Lung (tissue), 11 donors: ENCODE measurements at regions not wholly inside any gene's neighbourhood (a gene's known extent, or its start where the extent isn't known, plus 50 kb on each side); places are given as distances from the start of the nearest gene placed in this dataset.
"Not testable (repeated sequence)": the region's sequence is repeated elsewhere in the genome, so short reads cannot be mapped to it uniquely, and the experiment has no call there.

ENCODE experiments used
- ATAC-seq: fragments of 200-7000 bp; cut with Tn5 transposase; one replicate; pipeline ENCODE4 v1.9.1; 2020; ENCODE audit warnings: moderate number of reproducible peaks; ENCODE audit not compliant: insufficient read depth, low FRiP score
- DNase-seq, 3 donors: peaks; one replicate each; pipeline ENCODE4 v3.0.0-alpha.2; 2013 to 2017
- H3K27ac ChIP-seq, 2 donors: one replicate each; pipeline ENCODE4 v1.5.1; 2013; ENCODE audit warnings: mild to moderate bottlenecking in 2 of 2, moderate library complexity in 2 of 2, control low read depth in 1 of 2, inconsistent platforms in 1 of 2, low read depth in 1 of 2, low read length in 1 of 2
- H3K27me3 ChIP-seq, 3 donors: one replicate each; pipeline ENCODE4 v1.5.1; 2013; ENCODE audit warnings: low read length in 2 of 3; ENCODE audit not compliant: control insufficient read depth in 3 of 3, insufficient read depth in 3 of 3
- H3K36me3 ChIP-seq, 4 donors: one replicate each; pipeline ENCODE4 v1.5.1; 2013; ENCODE audit warnings: low read length in 4 of 4, mild to moderate bottlenecking in 1 of 4, moderate library complexity in 1 of 4; ENCODE audit not compliant: control insufficient read depth in 4 of 4, insufficient read depth in 4 of 4
- H3K4me1 ChIP-seq, 5 donors: one replicate each; pipeline ENCODE4 v1.5.1; 2013; ENCODE audit warnings: low read length in 5 of 5, mild to moderate bottlenecking in 2 of 5, moderate library complexity in 1 of 5; ENCODE audit not compliant: control insufficient read depth in 5 of 5, insufficient read depth in 5 of 5
- H3K4me3 ChIP-seq: one replicate; pipeline ENCODE4 v1.5.1; 2013; ENCODE audit warnings: mild to moderate bottlenecking, control low read depth, moderate library complexity
- H3K9ac ChIP-seq, 2 donors: one replicate each; pipeline ENCODE4 v1.5.1; 2013; ENCODE audit warnings: low read length in 2 of 2, control low read depth in 1 of 2; ENCODE audit not compliant: insufficient read depth in 1 of 2
- H3K9me3 ChIP-seq, 4 donors: one replicate each; pipeline ENCODE4 v1.5.1; 2013; ENCODE audit warnings: low read length in 3 of 4, mild to moderate bottlenecking in 1 of 4, moderate library complexity in 1 of 4; ENCODE audit not compliant: control insufficient read depth in 4 of 4, insufficient read depth in 3 of 4
- CTCF ChIP-seq: IDR thresholded peaks from 2 replicates; pipeline ENCODE4 v1.5.1; 2012; ENCODE audit warnings: mild to moderate bottlenecking; ENCODE audit errors: control extremely low read depth, extremely low read depth
- WGBS, 2 donors: extraction: QIAGEN DNeasy Blood & Tissue Kit; methylation state at CpG; one replicate each; pipeline ENCODE4 v1.1.7; 2013; 5-methylcytosine and 5-hydroxymethylcytosine counted together
- donor health status: control.
- donor health status: control.
- donor health status: Bipolar disorder and iron deficiency.
- donor health status: healthy.
- donor health status: DM: yes; HTN: yes; CAD: no.

DNA sequence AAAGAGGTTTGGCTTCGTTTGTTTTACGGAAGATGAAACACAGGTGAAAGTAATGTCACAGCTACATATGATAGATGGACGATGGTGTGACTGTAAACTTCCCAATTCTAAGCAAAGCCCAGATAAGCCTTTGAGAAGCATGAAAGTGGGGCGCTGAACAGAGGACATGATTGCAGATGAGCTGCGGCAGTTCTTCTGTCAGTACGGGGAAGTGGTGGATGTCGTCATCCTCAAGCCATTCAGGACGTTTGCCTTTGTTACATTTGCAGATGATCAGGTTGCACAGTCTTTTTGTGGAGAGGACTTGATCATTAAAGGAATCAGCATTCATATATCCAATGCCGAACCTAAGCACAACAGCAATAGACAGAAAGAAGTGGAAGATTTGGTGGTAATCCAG, 111.5 kb upstream of the DIAPH3 start:
- ATAC-seq (no peak), DNase-seq (no peak)
- no peaks in the 10 kb centered on the region for H3K27me3 ChIP-seq
- no peak overlapping the region for H3K9ac ChIP-seq
- peaks cover 0 to 2% (median 0%) of the 10 kb centered on the region in 4 donors for H3K9me3 ChIP-seq
- 68 to 73% methylated on average over 9 of the region's 9 CpGs for WGBS, 2 donors
- TF ChIP-seq CTCF = no peak
- no peak overlapping the region for H3K27ac ChIP-seq
- no peak overlapping the region for H3K4me3 ChIP-seq
- H3K36me3 ChIP-seq = no peaks in the 10 kb centered on the region
- H3K4me1 ChIP-seq = peaks cover 0 to 2% (median 0%) of the 10 kb centered on the region in 5 donors

- H3K27ac ChIP-seq, H3K9ac ChIP-seq, H3K36me3 ChIP-seq, H3K27me3 ChIP-seq, H3K4me1 ChIP-seq, H3K4me3 ChIP-seq, ATAC-seq, H3K9me3 ChIP-seq, DNase-seq: not testable (repeated sequence)
- WGBS, 2 donors = 89 to 95% methylated on average over 1 of the region's 1 CpG
These were observed 116.5 kb upstream of the TDRD3 start for GRCh38 chr13:60280524-60280923.

DNA sequence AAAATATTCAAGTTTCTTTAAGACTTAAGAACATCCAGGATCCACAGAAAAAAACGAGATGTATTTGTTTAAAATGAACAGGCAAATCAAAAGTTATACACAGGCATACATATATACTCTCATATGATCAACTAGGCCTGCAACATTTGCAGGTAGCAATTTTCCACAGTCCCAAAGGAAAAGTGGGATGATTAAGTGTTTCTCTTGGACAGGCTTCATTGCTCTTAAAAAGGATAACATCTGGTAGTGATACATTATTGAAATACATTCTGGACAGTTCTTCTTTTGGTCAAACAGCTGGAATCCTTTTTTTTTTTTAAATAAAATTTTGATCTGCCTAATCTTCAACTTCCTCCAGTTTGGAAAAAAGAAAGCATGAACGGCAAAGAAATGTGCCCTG, 114.8 kb upstream of the TDRD3 start:
- TF ChIP-seq CTCF = no peak
- WGBS, 2 donors = 50 to 65% methylated on average over 2 of the region's 2 CpGs
- DNase-seq = no peak
- Histone ChIP-seq H3K4me1 (peaks cover 0 to 2% (median 0%) of the 10 kb centered on the region in 5 donors), H3K36me3 (no peaks in the 10 kb centered on the region), H3K9me3 (no peaks in the 10 kb centered on the region), H3K27ac (no peak overlapping the region), H3K27me3 (no peaks in the 10 kb centered on the region), H3K9ac (no peak overlapping the region), H3K4me3 (no peak overlapping the region)
- ATAC-seq = no peak

DNA sequence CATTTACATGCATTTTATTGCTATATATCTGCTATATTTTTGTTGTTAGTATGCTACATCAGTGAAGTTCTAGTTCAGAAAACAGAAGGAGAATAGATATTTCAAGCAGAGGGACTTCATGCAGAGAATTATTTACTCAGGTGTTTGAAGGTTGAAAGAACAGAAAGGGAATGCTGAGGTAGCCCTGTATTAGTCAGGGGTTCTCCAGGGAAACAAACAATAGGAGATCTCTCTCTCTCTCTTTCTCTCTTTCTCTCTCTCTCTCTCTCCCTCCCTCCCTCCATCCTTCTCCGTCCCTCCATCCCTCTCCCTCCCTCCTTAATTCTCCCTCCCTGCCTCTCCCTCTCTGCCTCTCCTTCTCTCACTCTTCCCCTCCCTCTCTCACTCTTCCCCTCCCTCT, 114.3 kb upstream of the TDRD3 start:
- ATAC-seq (no peak), DNase-seq (no peak)
- WGBS, 2 donors = 54 to 64% methylated on average over 1 of the region's 1 CpG
- Histone ChIP-seq H3K4me3 (no peak overlapping the region), H3K36me3 (no peaks in the 10 kb centered on the region), H3K9ac (no peak overlapping the region), H3K27ac (no peak overlapping the region), H3K27me3 (no peaks in the 10 kb centered on the region), H3K9me3 (no peaks in the 10 kb centered on the region), H3K4me1 (peaks cover 0 to 2% (median 0%) of the 10 kb centered on the region in 5 donors)
- no peak for TF ChIP-seq CTCF
